HG03095 (cell line): ENCODE measurements at regions not wholly inside any gene's neighbourhood (a gene's known extent, or its start where the extent isn't known, plus 50 kb on each side); places are given as distances from the start of the nearest gene placed in this dataset.
"Not testable (repeated sequence)": the region's sequence is repeated elsewhere in the genome, so short reads cannot be mapped to it uniquely, and the experiment has no call there.

Source experiments
- ATAC-seq: cut with Tn5 transposase; IDR thresholded peaks from one replicate; pipeline ENCODE4 v1.9.1; 2021; ENCODE audit warnings: moderate library complexity; ENCODE audit not compliant: unreplicated experiment

DNA sequence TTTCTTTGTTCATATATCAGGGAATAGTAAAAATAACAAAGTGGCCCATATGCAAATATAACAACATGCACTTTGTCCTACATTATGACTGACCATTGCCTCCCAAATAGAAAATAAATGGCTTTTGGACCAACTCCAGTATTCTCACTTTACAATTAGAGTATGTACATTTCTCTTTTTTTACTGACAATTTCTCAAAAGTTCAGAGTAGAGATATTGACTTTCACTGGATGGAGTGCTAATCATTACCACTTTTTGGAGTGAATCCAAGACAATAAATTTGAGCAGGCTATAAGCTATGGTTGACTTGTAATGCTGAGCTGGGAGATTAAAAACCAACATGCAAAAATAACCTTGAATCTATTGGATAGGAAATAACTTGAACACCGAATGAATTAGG is 987.4 kb downstream of the SUCLG1 start:
- ATAC-seq, result no peak

DNA sequence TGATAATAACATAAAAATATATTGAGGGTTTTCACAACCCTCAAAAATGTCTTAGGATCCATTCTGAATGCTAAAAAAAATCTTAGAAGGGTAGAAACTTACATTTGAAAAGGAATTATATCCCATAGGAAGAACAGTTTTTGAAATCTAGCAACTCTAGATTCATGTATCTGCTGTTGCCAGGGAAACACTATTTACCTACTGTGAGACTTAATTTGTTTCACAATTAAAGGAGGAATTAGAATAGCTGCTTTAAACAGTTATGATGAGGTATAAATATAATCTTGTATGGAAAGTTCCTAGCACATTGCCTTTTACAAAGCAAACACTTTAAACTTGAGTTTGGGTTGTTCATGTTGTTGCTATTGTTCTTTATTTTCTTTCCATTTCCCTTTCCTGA is 988.2 kb downstream of the SUCLG1 start:
- ATAC-seq, result no peak

DNA sequence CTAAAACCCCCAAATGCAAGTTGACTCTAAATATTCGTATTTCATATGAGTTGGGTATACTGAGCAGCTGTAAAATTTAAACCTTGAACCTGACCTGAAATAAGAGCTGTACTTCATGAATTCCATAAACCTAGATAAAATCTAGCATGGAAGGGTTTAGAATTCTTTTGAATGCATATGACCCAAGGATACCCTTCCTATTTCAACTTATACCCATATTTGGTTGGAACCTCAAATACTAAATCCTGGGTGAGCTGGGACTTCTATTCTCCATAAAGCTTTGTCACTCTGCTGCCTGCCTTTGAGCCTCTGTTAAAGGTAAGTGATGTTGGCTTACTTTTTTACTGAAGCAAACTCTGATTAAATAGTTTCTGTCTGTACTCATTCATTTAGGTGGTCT is 994.6 kb downstream of the SUCLG1 start:
- ATAC-seq, result no peak

DNA sequence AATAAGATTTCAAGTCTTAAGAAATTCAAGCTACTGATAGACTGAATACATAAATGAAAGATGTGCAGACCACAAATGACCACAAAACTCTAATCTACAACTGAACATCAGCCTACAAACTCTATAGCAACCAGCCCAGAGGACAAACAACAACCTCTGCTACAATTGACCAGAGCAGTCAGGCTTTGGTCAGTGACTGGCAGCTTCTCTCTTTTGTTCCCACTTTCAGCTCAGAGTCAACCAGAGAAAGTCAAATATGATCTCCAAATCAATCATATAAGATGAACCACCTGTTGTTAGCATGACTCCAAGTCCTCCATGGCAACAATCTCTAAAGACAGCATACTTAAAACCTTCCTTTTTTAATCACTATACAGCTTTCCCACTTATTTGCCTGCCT is 996.2 kb downstream of the SUCLG1 start:
- ATAC-seq, result no peak

DNA sequence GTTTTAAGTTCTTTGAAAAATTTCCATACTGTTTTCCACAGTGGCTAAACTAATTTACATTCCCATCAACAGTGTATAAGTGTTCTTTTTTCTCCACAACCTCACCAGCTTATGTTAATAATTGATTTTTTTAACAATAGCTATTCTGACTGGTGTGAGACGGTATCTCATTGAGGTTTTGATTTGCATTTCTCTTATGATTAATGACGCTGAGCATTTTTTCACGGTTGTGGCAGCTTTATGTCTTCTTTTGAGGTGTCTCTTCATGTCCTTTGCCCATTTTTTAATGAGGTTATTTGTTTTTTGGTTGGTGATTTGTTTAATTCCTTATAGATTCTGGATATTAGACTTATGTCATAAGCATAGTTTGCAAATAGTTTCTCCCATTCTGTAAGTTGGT is 997.9 kb downstream of the SUCLG1 start:
- no peak for ATAC-seq

DNA sequence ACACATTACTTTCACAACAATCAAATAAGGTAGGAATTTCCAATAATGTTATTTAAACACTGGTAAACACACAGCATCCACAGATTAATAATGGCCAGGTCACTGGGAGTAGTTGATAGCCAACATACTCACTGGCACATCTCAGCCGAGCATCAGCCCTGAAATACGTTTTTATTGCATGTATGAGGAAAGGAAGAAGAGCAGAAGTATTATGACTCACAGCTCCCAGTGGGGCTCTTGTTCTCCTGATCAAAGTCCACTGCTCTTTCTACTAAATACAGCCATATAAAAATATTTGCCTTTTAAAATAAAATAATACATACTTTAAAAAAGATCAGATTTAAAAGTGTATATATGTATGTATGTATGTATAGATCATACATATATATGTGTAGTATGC is 999.6 kb downstream of the SUCLG1 start:
- no peak for ATAC-seq

DNA sequence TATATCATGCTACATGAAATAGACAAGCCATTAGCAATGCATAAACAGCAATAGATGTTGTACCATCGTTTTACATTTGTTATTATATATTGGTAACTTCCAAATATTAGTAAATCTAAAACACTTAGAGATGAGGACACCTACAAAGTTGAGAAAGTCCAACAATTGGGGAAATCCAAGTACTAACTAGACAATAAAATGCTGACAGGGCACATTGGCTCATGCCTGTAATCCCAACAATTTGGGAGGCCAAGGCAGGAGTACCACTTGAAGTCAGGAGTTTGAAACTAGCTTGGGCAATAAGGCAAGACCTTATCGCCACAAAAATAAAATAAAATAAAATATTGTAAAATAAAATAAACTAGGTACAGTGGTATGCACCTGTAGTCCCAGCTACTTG is 1023.1 kb downstream of the SUCLG1 start:
- ATAC-seq, result no peak

DNA sequence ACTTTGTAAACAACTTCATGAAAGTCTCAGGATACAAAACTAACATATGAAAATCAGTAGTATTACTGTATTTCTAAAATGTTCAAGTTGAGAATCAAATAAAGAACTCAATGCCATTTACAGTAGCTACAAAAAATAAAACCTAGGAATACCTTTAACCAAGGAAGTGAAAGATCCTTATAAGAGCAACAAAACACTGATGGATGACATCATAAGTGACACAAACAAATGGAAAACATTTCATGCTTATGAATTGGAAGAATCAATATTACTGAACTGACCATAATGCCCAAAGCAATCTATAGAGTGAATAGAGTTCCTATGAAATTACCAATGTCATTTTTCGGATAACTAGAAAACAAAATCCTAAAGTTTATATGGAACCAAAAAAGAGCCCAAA is 1038.1 kb downstream of the SUCLG1 start:
- ATAC-seq, result no peak

DNA sequence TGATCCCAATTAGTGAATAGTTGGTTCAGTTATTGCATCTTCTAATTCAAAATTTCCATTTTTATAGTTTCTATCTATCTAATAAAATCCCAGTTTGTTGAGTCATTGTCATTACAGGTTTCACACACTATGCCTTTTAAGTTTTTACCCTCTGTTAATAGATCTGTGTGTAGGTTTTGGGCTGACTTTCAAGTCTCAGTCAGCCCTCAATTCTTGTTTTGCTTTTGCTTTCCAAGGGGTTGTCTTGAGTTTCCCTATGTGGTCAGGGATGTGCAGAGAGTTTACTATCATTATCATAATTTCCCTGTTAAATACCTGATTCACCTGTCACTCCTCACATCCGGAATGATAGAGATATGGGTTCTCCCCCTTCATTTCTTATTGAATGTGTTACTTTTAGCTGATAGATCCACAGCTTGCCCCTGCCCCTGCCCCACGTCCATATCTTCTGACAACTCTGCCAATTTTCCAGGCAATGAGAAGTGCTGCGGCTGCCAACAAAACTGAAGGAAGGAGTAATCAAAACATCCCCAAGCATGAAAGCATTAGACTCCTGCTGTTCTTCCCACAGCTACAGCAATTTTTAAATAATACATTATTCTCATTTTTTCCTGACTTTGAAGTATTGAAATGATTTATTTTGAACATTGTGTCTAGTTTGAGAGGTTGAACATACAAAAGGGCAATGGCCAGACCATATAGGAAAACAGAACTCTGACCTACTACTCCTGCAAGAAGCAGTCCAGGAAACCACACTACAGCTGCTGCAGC is 1064.8 kb downstream of the SUCLG1 start:
- no peak for ATAC-seq

DNA sequence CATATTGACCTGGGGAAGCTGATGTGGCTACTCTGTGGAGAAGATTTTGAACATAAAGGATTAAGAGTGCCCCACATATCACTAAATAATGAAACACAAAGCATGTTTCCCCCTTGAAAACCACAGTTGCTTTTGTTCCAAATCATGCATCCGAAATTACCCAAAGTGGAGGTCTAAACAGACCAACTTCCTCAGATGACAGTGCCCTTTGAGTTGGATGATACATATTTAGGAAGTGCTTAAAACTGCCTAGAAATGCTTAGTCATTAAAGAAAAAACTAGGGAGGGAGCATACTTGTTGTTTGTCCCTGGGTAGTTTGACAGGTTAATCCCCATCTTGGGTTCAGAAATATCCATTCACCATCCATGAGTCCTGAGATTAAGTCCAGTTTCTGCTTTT is 1070.3 kb downstream of the SUCLG1 start:
- ATAC-seq, result no peak

DNA sequence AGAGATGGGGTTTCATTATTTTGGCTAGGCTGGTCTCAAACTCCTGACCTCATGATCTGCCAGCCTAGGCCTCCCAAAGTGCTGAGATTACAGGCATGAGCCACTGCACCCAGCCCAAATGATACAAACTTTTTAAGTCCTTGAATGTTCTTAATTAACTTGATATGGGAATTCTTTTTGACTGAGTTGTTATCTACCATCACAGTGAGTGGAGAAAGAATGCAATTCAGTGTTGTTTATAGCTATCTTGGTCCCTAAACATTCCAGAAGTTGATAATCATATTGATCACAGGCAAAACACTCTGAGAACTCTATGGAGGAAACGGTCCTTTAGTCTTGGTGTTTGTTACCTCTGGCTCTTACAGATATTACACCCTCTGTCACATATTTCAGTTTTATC is 1072.5 kb downstream of the SUCLG1 start:
- no peak for ATAC-seq

DNA sequence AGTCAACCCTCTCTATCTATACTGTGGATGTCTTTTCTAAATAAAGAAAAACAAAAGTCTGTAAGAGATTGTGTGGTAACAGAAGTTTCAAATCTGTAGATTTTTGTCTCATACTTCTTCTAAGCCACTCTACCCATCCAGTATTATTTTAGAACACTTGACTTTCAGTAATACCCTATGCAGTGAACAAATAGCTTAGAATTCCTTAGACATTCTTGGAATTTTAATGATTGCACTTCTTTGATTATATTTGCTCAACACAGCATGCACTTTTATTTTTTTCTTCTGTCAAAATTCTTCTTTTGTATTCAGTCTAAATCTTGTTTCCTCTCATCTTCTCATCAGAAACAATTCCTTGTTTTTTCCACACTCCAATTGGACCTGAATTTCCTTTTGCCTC is 1080.2 kb downstream of the SUCLG1 start:
- ATAC-seq, result no peak

DNA sequence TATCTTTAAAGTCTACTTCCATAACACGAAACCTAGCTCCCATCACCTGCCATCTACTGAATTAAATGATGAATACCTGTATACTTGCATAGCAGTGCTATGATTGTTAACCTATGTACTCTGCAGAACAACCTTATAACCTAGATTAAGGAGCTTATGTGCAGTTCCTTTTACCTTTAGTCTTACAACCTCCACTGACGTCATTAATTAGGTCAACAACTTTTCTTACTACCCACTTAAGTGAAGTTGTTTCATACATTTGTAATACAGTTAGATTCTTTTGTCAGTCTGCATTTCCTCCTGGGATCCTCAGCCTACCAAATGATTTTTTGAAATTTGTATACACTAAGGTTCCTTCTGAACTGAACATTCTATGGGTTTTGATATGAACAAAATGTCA is 1082.3 kb downstream of the SUCLG1 start:
- ATAC-seq, result no peak

DNA sequence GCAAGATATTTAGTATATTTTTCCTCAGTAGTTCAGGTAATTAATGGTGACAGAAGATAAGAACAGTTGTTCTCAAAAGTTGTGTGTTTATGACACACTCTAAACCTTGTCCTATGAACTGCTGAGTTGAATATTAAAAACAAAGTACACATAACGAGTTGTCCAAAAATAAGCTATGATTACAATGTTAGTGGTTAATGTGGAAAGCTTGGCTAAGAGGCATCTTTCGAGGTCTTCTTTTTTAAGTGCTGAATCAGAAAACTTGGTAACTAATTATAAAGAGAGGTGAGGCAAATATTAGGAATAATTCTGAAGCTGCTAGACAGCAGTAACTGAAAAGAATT is 1088.7 kb downstream of the SUCLG1 start:
- ATAC-seq, result no peak

DNA sequence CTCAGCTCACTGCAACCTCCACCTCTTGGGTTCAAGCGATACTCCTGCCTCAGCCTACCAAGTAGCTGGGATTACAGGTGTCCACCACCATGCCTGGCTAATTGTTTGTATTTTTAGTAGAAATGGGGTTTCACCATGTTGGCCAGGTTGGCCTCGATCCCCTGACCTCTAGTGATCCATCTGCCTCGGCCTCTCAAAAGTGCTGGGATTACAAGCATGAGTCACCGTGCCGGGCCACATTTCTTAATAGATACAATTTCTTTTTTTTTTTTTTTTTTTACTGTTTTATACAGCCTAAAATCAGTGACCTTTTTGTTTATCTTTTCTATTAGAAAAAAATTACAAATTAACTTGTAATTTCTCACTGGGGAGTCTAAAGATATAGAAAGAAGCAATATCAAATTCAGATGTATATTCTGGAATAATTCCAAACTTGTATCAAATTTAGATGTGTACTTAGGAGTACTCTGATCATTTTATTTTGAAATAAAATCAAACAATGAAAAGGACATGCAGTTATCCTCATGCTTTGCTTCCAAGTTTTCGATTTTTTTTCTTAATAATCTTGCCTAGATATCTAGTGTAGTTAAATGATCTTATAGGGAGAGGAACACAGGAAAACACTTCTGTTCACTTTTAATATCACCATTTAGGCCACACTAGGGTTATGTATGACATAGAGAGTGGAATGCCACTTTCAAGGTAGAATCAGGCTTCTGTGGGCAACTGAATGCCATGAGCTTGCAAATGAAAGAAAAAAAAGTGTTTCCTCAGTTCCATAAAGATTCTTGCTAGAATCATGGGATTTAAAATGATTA is 1089.3 kb downstream of the SUCLG1 start:
- no peak for ATAC-seq

DNA sequence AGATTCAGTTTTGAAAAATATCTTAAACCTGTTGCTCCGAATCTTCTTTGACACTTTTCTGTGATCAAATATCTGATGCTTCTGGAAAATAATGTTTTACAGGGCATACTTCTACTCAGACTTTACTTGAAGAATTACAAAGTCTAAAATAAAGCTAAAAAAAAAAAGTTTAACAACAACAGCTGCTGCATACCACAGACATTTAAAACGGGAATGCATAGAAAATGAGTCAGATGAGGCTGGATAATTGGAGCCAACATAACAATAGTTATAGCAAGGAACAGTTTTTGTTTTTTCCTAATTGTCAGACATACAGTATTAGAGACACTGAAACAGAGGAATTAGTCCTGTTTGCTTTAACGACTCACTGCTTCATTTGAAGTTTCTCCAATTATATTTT is 1090.2 kb downstream of the SUCLG1 start:
- no peak for ATAC-seq

DNA sequence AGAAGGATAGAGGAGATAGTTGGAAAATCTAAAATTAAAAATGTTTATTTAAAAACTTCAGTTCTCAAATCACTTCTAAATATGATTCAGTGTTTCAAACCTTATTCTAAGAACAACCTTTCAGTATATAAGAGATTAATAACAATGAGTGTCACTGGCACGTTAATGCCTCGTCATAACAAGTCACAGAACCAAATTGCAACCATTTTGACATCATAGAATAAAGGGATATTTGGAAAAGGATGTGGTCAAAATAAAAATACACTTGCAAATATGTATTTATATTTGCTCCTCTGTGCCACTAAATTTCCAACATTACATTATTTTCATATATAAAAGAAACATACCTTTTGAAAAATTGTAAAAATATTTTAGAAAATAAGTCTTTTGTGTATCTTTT is 1090.6 kb downstream of the SUCLG1 start:
- ATAC-seq, result no peak

DNA sequence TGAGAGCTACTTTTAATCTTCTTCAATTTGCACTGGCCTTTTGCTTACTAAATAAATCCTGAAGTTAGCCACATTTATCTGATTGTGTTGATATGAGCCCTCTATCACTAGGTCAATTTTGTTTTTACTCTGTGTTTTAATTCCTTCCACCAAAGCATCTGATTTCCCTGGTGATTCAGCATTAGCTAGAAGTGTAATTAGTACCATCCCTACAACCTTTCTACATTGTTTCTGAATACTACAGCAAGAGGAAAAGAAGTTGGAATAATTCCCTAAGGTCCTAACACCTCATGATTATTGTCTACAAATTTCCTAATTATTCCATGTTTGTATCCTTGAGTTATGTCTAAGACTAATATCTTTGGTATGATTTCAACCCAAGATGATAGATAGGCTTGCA is 1093.6 kb downstream of the SUCLG1 start:
- ATAC-seq, result no peak

DNA sequence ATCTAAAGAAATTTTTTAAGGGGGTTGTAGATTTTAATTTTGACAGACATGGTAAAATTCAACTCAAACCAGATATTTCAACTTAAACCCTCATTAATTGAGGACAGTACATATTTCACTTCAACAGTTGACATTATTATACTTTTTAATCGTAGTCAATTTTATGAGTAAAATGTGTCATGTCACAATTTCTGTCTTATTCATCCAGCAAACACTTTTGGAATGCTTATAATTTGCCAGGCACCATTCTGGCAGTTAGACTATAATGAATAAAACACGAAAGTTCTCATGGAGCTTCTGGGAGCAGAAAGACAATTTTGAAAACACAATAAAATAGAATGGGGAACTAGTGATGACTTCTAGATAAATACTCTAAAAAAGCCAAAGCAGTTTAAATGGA is 1094.8 kb downstream of the SUCLG1 start:
- ATAC-seq, result no peak

DNA sequence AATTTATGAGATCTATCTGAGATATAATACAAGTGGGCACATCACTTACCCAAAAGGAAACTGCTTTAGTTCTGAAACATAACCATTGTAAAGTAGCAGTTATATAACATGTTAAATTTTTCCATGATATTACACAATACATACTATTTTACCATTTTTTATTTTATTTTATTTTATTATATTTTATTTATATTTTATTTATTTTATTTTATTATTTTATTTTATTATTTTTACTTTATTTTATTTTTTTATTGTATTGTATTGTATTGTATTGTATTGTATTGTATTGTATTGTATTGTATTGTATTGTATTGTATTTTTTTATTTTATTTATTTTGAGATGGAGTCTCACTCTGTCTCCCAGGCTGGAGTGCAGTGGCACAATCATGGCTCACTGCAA is 1095.9 kb downstream of the SUCLG1 start:
- not testable (repeated sequence) for ATAC-seq

DNA sequence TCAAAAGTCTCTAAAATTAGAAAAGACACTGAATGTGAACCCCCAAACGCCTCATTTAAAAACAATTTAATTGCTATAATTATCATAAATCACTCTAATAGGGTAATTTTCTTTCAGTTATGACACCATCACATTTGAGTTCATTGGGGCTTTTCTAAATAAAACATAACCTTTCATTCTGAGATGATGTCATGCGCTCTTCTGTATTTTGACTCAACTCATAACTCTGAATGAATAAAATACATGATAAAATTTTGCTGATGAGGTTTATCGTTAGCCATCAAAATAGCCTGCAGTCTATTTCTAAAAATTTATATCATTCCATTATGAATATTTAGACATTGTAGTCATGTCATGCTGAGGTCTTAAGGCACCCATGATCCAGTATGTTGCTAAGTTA is 1099.7 kb downstream of the SUCLG1 start:
- no peak for ATAC-seq

DNA sequence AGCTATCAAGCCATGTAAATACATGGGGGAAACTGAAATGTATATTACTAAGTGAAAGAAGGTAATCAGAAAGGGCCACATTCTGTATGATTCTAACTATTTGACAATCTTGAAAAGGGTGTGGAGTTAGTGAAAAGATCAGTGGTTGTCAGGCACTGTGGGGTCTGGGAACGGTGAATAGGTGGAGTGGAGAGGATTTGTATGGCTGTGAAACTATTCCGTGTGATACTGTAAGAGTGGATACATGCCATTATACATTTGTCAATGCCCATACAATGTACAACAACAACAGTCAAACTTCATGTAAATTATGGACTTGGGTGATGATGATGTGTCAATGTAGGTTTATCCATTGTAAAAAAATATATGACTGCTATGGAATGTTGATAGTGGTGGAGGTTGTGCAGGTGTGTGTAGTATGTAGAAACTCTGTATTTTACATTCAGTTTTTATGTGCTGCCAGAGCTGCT is 1116.2 kb downstream of the SUCLG1 start:
- ATAC-seq, result no peak

DNA sequence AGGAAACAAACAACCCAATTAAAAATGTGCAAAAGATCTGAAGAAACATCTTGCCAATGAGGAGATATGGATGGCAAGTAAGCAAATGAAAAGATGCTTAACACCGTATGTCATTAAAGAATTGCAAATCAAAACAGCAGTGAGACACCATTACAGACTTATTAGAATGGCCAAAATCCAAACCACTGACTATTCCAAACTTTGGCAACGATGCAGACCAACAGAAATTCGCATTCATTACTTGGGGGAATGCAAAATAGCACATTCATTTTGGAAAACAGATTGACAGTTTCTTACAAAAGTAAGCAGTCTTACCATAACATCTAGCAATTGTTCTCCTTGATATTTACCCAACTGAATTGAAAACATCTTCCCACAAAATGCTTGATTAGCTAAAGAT is 1118.7 kb downstream of the SUCLG1 start:
- no peak for ATAC-seq
